ENCODE measurements at regions not wholly inside any gene's neighbourhood (a gene's known extent, or its start where the extent isn't known, plus 50 kb on each side); places are given as distances from the start of the nearest gene placed in this dataset.

- no peaks in the 10 kb centered on the region for H3K9me3 ChIP-seq (replicated peaks; ENCODE audit: control insufficient read depth, insufficient read depth, low read length)
- peak; percentile 18; the same call in 1 of the 2 replicates for TF ChIP-seq RUNX3 (IDR thresholded peaks at IDR 0.05; ENCODE audit: low read length)
- TF ChIP-seq EP300 (IDR thresholded peaks at IDR 0.05; ENCODE audit: borderline replicate concordance in 1 of 2, control insufficient read depth in 1 of 2, low read depth in 2 of 2, low read length in 2 of 2) = no peak
- no peak overlapping the region for H3K27ac ChIP-seq (ENCODE audit: control insufficient read depth, insufficient read depth)
- intact Hi-C loops (cut with micrococcal nuclease; ENCODE audit: unreplicated experiment) (no loop called here), in situ Hi-C loops (cut with MboI) (no loop called here)
- no peaks in the 10 kb centered on the region for H4K20me1 ChIP-seq (ENCODE audit: control insufficient read depth, insufficient read depth)
- no peaks in the 10 kb centered on the region for H3K4me1 ChIP-seq (ENCODE audit: control insufficient read depth, insufficient read depth, low read length)
- H3K79me2 ChIP-seq (ENCODE audit: control insufficient read depth, insufficient read depth, low read length) = no peaks in the 10 kb centered on the region
- 15% methylated on average over 4 of the region's 4 CpGs for WGBS (ENCODE audit: insufficient coverage, insufficient replicate concordance, low lambda C conversion rate, missing lambda C conversion rate)
- POLR2A ChIA-PET = no interaction called here
- H3K36me3 ChIP-seq (ENCODE audit: control insufficient read depth in 2 of 2, insufficient read depth in 2 of 2, low read length in 1 of 2) = no peaks in the 10 kb centered on the region
- CTCF ChIA-PET = interaction anchor here (1.0 kb wide), 1 partner anchor 22 kb away, joined by 3 read pairs; no protein-coding TSS in a partner anchor
- H3K4me2 ChIP-seq (ENCODE audit: control insufficient read depth, insufficient read depth) = no peak overlapping the region
- no peak overlapping the region for H3K9ac ChIP-seq (ENCODE audit: control insufficient read depth, insufficient read depth, low read length)
- FAIRE-seq (no peak), DNase-seq (ENCODE audit: low read depth, low spot score) (no peak), ATAC-seq (peak; percentile 57)
- no peak overlapping the region for H2AFZ ChIP-seq (ENCODE audit: control insufficient read depth, low read depth, low read length)
- no TSS peak for BruUV-seq (replicated peaks)
- no peak overlapping the region for H3K4me3 ChIP-seq
- RAD21 ChIA-PET (ENCODE audit: unreplicated experiment) = interaction anchor here (1.0 kb wide), 1 partner anchor 115 kb away, joined by 5 read pairs; no protein-coding TSS in a partner anchor
- H3K27me3 ChIP-seq (replicated peaks in 1 of 2; ENCODE audit: control insufficient read depth in 2 of 2, insufficient read depth in 2 of 2, low read length in 1 of 2) = no peaks in the 10 kb centered on the region
- SMC1A ChIA-PET (ENCODE audit: uncharacterized antibody, unreplicated experiment) = interaction anchor here (0.7 to 1.5 kb wide), 3 partner anchors 9 to 109 kb away, joined by 3 to 4 read pairs (median 3); no protein-coding TSS in a partner anchor
Measured at GRCh38 chr4:45004847-45005565, 278.6 kb upstream of the GNPDA2 start.

GRCh38 chr4:45004326-45004725 is 278.0 kb upstream of the GNPDA2 start:
- no peaks in the 10 kb centered on the region for H3K4me1 ChIP-seq (ENCODE audit: control insufficient read depth, insufficient read depth, low read length)
- DNase-seq (ENCODE audit: low read depth, low spot score) = no peak
- H3K9ac ChIP-seq (ENCODE audit: control insufficient read depth, insufficient read depth, low read length) = no peak overlapping the region
- ChIA-PET CTCF (interaction anchor here (1.0 kb wide), 1 partner anchor 21 kb away, joined by 3 read pairs; no protein-coding TSS in a partner anchor), POLR2A (no interaction called here), SMC1A (ENCODE audit: uncharacterized antibody, unreplicated experiment) (interaction anchor here (0.7 to 1.5 kb wide), 3 partner anchors 10 to 110 kb away, joined by 3 to 4 read pairs (median 3); no protein-coding TSS in a partner anchor), RAD21 (ENCODE audit: unreplicated experiment) (interaction anchor here (1.0 kb wide), 1 partner anchor 116 kb away, joined by 5 read pairs; no protein-coding TSS in a partner anchor)
- in situ Hi-C loops (cut with MboI) = no loop called here
- H3K27ac ChIP-seq (ENCODE audit: control insufficient read depth, insufficient read depth) = no peak overlapping the region
- WGBS (ENCODE audit: insufficient coverage, insufficient replicate concordance, low lambda C conversion rate, missing lambda C conversion rate) = 0% methylated on average over 2 of the region's 2 CpGs
- no peaks in the 10 kb centered on the region for H4K20me1 ChIP-seq (ENCODE audit: control insufficient read depth, insufficient read depth)
- ATAC-seq = no peak
- intact Hi-C loops (cut with micrococcal nuclease; ENCODE audit: unreplicated experiment) = no loop called here
- no peaks in the 10 kb centered on the region for H3K36me3 ChIP-seq (ENCODE audit: control insufficient read depth in 2 of 2, insufficient read depth in 2 of 2, low read length in 1 of 2)
- H2AFZ ChIP-seq (ENCODE audit: control insufficient read depth, low read depth, low read length) = no peak overlapping the region
- no peaks in the 10 kb centered on the region for H3K27me3 ChIP-seq (replicated peaks in 1 of 2; ENCODE audit: control insufficient read depth in 2 of 2, insufficient read depth in 2 of 2, low read length in 1 of 2)
- no peaks in the 10 kb centered on the region for H3K9me3 ChIP-seq (replicated peaks; ENCODE audit: control insufficient read depth, insufficient read depth, low read length)
- FAIRE-seq = no peak
- BruUV-seq (replicated peaks) = no TSS peak
- no peak overlapping the region for H3K4me2 ChIP-seq (ENCODE audit: control insufficient read depth, insufficient read depth)
- H3K4me3 ChIP-seq = no peak overlapping the region
- no peaks in the 10 kb centered on the region for H3K79me2 ChIP-seq (ENCODE audit: control insufficient read depth, insufficient read depth, low read length)
- TF ChIP-seq EP300 (IDR thresholded peaks at IDR 0.05; ENCODE audit: borderline replicate concordance in 1 of 2, control insufficient read depth in 1 of 2, low read depth in 2 of 2, low read length in 2 of 2) (no peak), SP1 (IDR thresholded peaks at IDR 0.05; ENCODE audit: low read depth, low read length) (no peak), SUZ12 (IDR thresholded peaks at IDR 0.05; ENCODE audit: unreplicated experiment) (no peak), SKIL (IDR thresholded peaks at IDR 0.05; ENCODE audit: low read depth, poor library complexity, severe bottlenecking) (no peak), USF2 (IDR thresholded peaks at IDR 0.05; ENCODE audit: borderline replicate concordance, low read depth, low read length) (no peak)
- TF ChIP-seq, protein P1, sequence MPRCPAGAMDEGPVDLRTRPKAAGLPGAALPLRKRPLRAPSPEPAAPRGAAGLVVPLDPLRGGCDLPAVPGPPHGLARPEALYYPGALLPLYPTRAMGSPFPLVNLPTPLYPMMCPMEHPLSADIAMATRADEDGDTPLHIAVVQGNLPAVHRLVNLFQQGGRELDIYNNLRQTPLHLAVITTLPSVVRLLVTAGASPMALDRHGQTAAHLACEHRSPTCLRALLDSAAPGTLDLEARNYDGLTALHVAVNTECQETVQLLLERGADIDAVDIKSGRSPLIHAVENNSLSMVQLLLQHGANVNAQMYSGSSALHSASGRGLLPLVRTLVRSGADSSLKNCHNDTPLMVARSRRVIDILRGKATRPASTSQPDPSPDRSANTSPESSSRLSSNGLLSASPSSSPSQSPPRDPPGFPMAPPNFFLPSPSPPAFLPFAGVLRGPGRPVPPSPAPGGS (IDR thresholded peaks at IDR 0.05; ENCODE audit: borderline replicate concordance, insufficient read depth, low read depth, low read length, poor library complexity, severe bottlenecking) = no peak

Measured in GM12878 (cell line).